ENCODE measurements at regions not wholly inside any gene's neighbourhood (a gene's known extent, or its start where the extent isn't known, plus 50 kb on each side); places are given as distances from the start of the nearest gene placed in this dataset.

DNA sequence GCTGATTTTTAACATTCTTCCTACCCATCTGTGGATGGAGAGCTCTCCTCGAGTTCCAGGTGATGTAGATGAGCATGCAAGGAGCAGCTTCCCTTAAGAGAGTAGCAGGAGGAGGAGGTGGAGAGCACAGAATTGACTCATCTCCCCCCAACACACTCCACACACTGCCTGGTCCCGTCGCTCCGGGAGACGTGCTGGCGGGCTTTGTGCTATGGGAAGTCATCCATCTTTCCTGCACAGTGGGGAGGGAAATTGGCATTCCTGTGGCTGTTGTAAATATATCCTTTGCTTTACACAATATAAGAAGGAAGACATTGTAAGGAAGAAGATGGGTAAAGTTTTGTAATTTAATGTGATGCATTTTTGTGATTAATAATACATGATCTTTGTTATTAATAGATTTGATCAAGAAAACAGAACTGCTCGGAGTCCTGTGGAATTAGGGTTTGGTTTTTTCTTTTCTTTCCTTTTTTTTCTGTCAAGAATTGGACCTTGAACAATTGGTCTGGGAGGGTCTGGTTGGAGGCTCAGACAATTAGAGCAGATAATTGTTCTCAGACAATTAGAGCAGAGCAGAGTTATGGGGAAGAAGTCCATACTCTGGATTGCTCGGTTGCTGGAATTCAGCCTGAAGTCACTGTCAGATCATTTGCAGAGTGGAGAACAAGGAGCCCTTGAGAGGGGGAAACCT is 297.8 kb downstream of the GADD45G start:
- TF ChIP-seq FOXJ3 (CRISPR knock-in tag; IDR thresholded peaks at IDR 0.05): no peak
- TF ChIP-seq MXI1 (IDR thresholded peaks at IDR 0.05; ENCODE audit: low read depth, low read length): no peak
- TF ChIP-seq, protein P1, sequence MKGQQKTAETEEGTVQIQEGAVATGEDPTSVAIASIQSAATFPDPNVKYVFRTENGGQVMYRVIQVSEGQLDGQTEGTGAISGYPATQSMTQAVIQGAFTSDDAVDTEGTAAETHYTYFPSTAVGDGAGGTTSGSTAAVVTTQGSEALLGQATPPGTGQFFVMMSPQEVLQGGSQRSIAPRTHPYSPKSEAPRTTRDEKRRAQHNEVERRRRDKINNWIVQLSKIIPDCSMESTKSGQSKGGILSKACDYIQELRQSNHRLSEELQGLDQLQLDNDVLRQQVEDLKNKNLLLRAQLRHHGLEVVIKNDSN (IDR thresholded peaks at IDR 0.05; ENCODE audit: borderline replicate concordance, low read depth): no peak
- TF ChIP-seq, protein P2, sequence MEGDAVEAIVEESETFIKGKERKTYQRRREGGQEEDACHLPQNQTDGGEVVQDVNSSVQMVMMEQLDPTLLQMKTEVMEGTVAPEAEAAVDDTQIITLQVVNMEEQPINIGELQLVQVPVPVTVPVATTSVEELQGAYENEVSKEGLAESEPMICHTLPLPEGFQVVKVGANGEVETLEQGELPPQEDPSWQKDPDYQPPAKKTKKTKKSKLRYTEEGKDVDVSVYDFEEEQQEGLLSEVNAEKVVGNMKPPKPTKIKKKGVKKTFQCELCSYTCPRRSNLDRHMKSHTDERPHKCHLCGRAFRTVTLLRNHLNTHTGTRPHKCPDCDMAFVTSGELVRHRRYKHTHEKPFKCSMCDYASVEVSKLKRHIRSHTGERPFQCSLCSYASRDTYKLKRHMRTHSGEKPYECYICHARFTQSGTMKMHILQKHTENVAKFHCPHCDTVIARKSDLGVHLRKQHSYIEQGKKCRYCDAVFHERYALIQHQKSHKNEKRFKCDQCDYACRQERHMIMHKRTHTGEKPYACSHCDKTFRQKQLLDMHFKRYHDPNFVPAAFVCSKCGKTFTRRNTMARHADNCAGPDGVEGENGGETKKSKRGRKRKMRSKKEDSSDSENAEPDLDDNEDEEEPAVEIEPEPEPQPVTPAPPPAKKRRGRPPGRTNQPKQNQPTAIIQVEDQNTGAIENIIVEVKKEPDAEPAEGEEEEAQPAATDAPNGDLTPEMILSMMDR (IDR thresholded peaks at IDR 0.05): no peak
- TF ChIP-seq GATA2 (CRISPR knock-in tag; IDR thresholded peaks at IDR 0.05): no peak

All from SK-N-SH (cell line).